ENCODE measurements at regions not wholly inside any gene's neighbourhood (a gene's known extent, or its start where the extent isn't known, plus 50 kb on each side); places are given as distances from the start of the nearest gene placed in this dataset.

- no peak for DNase-seq (ENCODE audit: missing footprints)
- ATAC-seq: no peak
- intact Hi-C loops (cut with DNase I): no loop called here
Measured at GRCh38 chr4:18529482-18529881, 507.9 kb upstream of the LCORL start.

GRCh38 chr4:18524667-18525066, 503.1 kb upstream of the LCORL start:
- intact Hi-C loops (cut with DNase I): no loop called here
- no peak for ATAC-seq
- no peak for DNase-seq (ENCODE audit: missing footprints)

- DNase-seq (ENCODE audit: missing footprints) (no peak), ATAC-seq (no peak)
- intact Hi-C loops (cut with DNase I): no loop called here
Measured at GRCh38 chr4:18518098-18518497, 496.5 kb upstream of the LCORL start.

DNA sequence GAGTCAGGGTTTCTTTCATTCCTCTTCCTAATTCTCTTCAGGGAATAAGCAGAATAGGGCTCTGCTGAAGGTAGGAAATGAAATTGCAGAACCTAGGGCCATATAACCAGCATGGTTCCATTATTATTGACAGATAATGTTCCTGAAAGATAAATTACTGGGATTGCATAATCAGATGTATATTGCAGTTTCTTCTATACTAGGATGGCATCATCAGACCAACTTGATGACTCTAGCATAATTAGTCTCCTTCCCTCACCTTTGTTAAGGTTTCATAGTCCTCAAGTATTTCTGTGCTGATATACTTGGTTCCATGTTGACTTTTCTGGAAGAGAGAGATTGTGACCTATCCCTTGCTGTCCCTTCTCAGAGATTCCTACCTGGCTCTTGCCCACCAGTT, 492.3 kb upstream of the LCORL start:
- no peak for ATAC-seq
- DNase-seq (ENCODE audit: missing footprints): no peak
- intact Hi-C loops (cut with DNase I): no loop called here

DNA sequence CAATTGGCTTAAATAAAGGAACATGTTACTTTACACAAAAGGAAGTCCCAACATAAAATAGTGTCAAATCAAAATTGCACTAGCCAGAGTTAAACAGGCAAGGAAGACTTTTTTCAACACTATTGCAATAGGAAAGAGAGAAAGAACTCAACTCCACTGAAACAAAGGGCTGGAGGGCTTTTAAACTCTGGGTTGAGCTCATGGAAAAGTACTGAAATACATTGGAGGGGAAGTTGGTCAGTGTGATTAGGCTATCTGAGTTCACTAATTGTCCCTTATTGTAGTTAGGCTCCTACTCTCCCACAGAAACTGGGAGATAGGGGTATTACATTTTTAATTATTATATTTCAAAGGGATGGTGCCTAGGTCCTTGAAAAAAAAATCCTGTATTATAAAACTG, 491.2 kb upstream of the LCORL start:
- ATAC-seq (no peak), DNase-seq (ENCODE audit: missing footprints) (no peak)
- intact Hi-C loops (cut with DNase I): no loop called here

DNA sequence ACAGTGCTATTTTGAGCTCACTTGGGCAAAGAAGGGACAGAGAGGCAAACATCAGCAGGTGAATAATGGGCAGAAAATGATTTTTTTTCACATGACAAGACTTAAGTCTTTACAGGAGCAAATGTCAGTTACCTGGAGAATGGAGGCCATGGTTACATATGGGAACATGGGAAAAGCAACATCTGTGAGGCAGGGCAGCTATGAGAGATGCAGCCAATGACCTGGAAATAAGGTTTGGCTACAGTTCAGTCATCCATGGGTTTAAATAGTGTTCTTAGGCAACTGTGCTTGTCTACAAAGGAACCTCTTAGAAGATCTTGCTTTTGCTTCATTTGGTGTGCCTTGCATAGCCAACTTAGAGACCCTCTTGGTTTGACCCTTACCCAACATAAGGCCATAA, 490.2 kb upstream of the LCORL start:
- intact Hi-C loops (cut with DNase I): no loop called here
- ATAC-seq (no peak), DNase-seq (ENCODE audit: missing footprints) (no peak)

- intact Hi-C loops (cut with DNase I): no loop called here
- DNase-seq (ENCODE audit: missing footprints): no peak
- no peak for ATAC-seq
Measured at GRCh38 chr4:18508786-18509185, 487.2 kb upstream of the LCORL start.

DNA sequence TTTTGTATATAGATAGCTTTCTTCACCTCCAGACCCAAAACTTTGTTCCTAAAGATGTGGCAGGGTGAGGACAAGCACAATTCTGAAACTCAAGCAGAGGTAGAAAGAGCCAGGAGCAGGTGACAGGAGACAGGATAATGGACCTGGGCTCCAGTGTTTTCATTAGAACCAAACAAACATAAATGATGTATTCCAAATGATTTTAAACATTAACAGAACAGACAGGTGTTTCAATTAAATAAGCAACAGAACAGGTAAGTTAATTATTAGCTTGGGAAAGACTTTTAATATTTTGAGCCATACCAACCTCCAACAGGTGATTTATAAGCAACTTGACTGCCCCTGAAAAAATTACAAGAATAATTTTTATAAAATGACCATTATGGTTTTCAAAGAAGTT, 459.4 kb upstream of the LCORL start:
- no peak for DNase-seq (ENCODE audit: missing footprints)
- intact Hi-C loops (cut with DNase I): no loop called here

GRCh38 chr4:18480342-18480741, 458.8 kb upstream of the LCORL start:
- DNase-seq (ENCODE audit: missing footprints): no peak
- no peak for ATAC-seq
- intact Hi-C loops (cut with DNase I): no loop called here

More for the DNA sequence above, 459.4 kb upstream of the LCORL start:
- ATAC-seq: no peak

DNA sequence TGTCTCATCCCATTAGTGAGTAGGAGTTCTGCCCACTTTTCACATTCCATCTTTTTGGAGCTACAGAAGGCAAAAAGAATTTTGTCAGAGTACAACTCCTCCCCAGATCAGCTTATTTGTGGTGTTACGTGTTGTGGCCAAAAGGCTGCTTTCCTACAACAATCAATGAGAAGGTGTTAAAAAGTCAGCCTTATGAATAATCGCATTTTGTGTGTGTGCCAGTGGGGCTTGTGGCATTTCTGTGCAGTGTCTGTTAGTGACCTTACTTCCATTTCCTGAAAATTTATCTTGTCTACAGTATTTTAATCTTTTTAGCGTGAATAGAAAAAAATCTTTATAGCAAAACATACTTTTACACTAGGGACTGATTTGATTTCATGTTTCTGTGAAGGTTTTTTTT, 458.3 kb upstream of the LCORL start:
- intact Hi-C loops (cut with DNase I): no loop called here
- DNase-seq (ENCODE audit: missing footprints): no peak
- no peak for ATAC-seq

- DNase-seq (ENCODE audit: missing footprints) (no peak), ATAC-seq (no peak)
- intact Hi-C loops (cut with DNase I): no loop called here
Measured at GRCh38 chr4:18463987-18464559, 442.5 kb upstream of the LCORL start.

DNA sequence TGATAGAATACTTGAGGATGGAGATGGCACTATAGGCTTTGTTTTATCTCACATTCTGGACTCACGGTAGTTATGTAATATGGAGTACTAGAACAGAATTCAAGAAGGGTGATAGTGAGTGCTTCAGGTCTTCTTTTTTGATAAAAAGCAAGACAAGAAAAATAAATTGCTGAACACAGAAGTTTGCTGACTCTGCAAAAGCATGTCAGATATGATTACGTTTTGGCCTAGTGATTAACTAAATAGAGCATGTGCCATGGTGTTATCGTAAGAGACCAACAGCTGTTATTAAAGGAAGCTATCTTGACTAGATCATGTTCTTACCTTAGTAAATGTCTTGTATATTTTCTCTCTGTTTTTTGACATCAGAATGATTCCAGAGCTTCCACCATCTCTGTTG, 436.9 kb upstream of the LCORL start:
- ATAC-seq: no peak
- intact Hi-C loops (cut with DNase I): no loop called here
- DNase-seq (ENCODE audit: missing footprints): no peak

DNA sequence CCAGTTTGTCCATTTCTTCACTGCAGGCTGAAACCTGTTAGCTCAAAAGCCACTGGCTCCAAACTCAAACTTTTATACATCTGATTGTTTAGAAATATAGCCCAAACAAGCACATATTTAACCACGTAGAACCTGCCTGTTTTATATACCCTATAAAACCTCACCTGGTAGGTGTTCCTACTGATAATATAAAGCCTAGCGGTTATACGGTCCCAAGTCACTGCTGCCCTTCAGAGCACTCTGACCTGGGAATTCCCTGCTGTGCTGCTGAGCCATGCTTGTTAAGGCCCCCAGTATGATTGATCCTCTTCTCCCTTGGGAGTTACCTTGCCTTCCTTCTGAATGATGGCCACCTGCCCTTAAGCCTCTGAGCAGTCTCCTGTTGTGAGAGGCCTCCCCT, 432.8 kb upstream of the LCORL start:
- intact Hi-C loops (cut with DNase I): no loop called here
- DNase-seq (ENCODE audit: missing footprints) (no peak), ATAC-seq (no peak)

- DNase-seq (ENCODE audit: missing footprints) (no peak), ATAC-seq (no peak)
- intact Hi-C loops (cut with DNase I): no loop called here
Measured at GRCh38 chr4:18445110-18445509, 423.6 kb upstream of the LCORL start.

GRCh38 chr4:18444206-18444605, 422.7 kb upstream of the LCORL start:
- DNase-seq (ENCODE audit: missing footprints) (no peak), ATAC-seq (no peak)
- intact Hi-C loops (cut with DNase I): no loop called here

- no peak for ATAC-seq
- intact Hi-C loops (cut with DNase I): no loop called here
- DNase-seq (ENCODE audit: missing footprints): no peak
Measured at GRCh38 chr4:18442957-18443356, 421.4 kb upstream of the LCORL start.

GRCh38 chr4:18441676-18442075, 420.1 kb upstream of the LCORL start:
- intact Hi-C loops (cut with DNase I): no loop called here
- ATAC-seq: no peak
- DNase-seq (ENCODE audit: missing footprints): no peak

- ATAC-seq: no peak
Measured at GRCh38 chr4:18441203-18441590, 419.6 kb upstream of the LCORL start.

GRCh38 chr4:18440527-18441202, 419.1 kb upstream of the LCORL start:
- no peak for ATAC-seq
- intact Hi-C loops (cut with DNase I): no loop called here
- no peak for DNase-seq (ENCODE audit: missing footprints)

More at GRCh38 chr4:18441203-18441590, 419.6 kb upstream of the LCORL start:
- no peak for DNase-seq (ENCODE audit: missing footprints)
- intact Hi-C loops (cut with DNase I): no loop called here

- ATAC-seq: no peak
- no peak for DNase-seq (ENCODE audit: missing footprints)
- intact Hi-C loops (cut with DNase I): no loop called here
Measured at GRCh38 chr4:18439311-18439710, 417.8 kb upstream of the LCORL start.

DNA sequence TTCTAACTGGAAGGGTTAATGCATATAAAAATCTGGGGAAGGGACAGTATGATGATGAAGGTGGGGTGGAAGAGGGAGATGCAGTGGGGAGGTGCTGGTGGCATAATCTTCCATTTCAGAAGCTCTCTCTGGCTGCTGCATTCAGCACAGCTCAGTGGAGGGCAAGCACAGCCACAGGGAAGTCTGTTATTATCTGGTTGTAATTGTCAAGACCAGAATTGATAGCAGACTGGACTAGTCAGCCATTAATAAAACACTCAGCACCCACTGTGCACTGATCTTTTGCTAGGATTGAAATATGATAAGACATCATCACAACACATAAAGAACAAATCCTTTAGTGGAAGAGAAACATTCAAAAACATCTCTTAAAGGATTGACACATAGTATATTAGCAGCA, 414.2 kb upstream of the LCORL start:
- no peak for ATAC-seq
- intact Hi-C loops (cut with DNase I): no loop called here
- DNase-seq (ENCODE audit: missing footprints): no peak
